Activated CD4-positive, alpha-beta T cell treated with anti-CD3 and anti-CD28 coated beads, Interleukin-2, Interleukin-4, amounts not matched to agents 100 ng/mL and 50 ng/mL, durations not matched to agents 16 hours and 8 hours (primary cell): ENCODE measurements at regions not wholly inside any gene's neighbourhood (a gene's known extent, or its start where the extent isn't known, plus 50 kb on each side); places are given as distances from the start of the nearest gene placed in this dataset.
"Not testable (repeated sequence)": the region's sequence is repeated elsewhere in the genome, so short reads cannot be mapped to it uniquely, and the experiment has no call there.

Source experiments
- DNase-seq: peaks from one replicate; pipeline ENCODE4 v3.0.0-alpha.2; 2020; ENCODE audit warnings: low spot score

DNA sequence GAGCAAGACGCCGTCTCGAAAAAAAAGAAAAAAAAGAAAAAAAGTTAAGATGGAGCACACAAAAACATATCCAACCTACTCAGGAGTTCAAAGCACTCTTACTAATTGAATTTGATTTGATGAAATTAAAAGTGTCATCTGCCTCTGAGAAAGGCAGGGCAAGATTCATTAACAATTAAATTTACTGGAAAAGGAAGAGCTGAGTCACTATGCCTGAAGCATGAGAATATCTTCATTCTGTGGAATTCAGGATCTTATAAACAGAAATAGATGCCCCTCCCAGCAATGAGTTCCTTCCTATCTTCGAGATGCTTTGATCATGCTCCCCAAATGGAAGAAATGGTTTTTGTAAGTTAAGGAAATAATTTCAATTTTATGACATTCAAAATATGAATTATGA is 61.0 kb upstream of the ST3GAL6 start:
- no peak for DNase-seq

DNA sequence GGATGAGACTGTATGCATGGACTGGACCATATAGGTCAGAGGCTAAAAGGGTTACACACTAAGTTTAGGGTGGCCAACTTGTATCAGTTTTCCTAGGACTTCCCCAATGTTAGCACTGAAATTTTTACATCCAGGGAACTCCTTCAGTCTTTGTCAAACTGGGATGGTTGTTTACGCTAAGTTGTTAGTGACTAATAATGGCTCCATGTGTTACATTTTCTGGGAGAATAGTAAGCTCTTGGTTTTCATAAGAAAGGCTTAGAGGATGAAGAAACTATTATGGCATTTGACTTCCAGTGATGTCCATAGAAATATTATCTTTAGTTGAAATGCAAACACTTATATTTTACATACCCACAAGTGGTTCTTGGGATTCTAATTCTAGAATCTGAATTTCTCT is 57.9 kb upstream of the ST3GAL6 start:
- no peak for DNase-seq

DNA sequence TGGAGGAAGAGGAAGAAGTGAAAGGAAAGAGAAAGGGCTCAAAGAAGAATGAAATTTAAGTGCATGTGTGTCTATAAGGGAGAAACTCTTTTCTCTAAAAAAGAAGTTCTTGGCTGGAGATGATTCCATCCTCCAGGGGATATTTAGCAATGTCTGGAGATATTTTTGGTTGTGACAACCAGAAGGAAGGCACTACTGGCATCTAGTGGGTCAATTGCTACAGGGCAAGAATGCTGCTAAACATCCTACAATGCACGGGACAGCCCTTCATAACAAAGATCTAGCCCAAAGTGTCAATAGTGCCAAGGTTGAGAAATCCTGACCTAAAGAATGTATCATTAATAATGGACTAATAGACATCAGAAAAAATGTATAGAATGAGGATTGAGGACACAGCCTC is 57.4 kb upstream of the ST3GAL6 start:
- DNase-seq = no peak

DNA sequence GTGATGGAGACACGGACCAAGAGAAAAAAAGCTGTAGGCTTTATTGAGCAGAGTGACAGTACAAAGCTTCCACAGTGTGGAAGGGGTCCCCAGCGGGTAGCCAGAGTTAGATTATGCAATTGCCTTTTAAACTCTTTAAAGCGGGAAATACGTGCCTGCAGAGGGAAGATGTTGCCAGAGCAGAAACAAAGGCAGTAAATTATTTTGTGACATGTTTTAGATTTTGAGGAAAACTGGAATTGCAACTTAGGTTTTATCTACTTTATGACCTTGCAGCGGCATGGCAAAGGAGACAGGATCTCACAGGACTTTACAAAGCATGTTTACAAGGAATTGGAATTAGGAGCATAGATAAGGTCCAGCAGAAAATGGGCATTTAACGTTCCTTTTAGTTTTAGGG is 54.5 kb upstream of the ST3GAL6 start:
- DNase-seq = not testable (repeated sequence)

DNA sequence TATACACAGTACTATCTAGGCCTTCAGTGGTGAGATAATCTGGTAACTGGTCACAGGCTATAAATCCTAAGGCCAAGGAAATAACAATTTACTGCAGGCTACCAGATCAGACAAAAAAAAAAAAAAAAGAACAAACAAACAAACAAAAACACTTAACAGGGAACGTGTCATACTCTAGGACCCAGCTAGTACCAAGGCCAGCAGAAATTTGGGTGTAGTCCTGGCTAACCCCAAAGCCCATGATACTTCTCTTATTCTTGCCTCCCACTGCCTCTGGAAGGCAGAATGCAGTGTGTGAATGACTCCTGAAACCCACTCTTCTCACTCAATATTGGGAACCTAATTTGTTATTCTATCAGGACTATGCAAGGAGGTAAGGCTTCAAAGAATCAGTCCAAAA is 53.7 kb upstream of the ST3GAL6 start:
- DNase-seq = no peak

DNA sequence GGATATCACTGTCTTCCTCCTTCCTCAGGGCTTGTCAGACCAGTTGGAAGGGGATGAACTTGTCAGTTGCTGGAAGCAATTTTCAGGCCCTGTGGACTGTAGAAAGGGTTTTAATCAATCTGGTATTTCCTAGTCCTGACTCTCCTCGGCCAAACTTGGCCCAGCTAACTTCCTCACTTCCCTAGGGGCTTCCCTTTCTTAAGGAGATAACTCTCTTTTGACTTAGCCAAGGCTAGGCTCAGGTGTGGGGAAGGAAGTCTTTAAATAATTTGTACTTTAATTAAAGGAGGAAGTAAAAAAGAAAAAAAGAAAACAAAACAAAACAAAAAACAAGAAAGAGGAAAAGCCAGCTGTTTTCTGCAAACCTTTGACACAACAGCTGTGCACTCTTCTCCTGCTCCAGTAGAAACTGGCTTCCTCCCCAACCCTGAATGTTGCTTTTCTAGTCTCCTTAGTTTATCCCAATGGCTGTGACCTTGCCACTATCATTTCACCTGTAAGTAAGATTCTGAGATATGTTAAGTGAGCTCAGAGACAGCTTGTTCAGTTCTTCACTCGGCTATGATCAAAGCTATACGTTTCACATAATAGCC is 53.0 kb upstream of the ST3GAL6 start:
- no peak for DNase-seq

DNA sequence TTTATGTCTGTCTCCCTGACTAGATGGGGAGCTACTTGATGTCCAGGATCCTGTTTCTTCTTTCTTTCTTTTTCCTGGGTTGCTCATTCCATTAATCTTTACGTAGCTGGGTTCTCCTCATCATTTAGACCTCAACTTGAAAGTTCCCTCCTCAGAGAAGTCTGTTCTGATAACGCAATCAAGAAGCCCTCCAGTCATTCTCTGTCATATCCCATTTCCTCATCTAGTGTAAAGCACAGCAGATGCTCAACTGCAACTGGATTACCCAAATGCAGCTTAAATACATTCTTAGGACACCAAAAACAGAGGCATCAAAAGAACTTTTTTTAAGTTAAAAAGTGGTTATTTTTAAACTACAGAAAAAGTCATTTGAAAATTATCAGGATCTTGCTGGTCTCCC is 51.7 kb upstream of the ST3GAL6 start:
- DNase-seq = no peak

DNA sequence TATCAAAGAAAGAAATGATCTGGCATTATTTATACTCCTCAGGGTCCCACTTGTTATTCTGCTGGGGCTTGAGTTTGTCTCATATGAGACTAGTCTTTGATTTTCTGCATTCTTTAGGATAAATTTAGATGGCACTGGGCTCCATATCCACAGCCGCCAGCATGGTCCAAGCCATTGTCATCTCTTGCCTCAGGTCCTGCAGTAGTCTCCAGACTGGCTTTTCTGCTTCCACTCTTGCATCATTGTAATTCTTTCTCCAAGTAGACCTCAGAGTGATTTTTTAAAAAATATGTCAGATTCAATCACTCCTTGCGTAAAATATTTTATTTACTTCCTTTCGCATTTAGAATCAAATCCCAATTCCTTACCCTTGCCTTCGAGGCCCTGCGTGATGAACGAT is 50.4 kb upstream of the ST3GAL6 start:
- DNase-seq = no peak

DNA sequence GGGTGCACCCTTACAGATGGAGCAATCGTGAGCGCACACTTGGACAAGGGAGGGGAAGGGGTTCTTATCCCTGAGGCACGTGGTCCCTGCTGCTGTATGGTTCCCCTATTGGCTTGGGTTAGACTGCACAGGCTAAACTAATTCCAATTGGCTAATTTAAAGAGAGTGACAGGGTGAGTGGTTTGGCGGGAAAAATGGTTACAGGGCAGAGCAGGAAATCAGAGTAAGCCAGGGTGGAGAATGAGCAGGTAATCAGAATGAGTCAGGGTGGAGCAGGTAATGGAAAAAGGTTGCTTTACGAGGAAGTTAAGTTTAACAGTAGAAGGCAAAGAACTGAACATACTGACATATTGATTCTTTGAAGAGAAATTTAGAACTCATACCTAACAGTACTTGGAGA is 49.8 kb upstream of the ST3GAL6 start:
- not testable (repeated sequence) for DNase-seq
